ENCODE measurements at regions not wholly inside any gene's neighbourhood (a gene's known extent, or its start where the extent isn't known, plus 50 kb on each side); places are given as distances from the start of the nearest gene placed in this dataset.
A peak's percentile ranks its signal among the peaks of the same experiment; 100 is the strongest.

GRCh38 chr18:11511434-11512095 is 97.8 kb upstream of the SLC35G4 start:
- DNase-seq: no peak

DNA sequence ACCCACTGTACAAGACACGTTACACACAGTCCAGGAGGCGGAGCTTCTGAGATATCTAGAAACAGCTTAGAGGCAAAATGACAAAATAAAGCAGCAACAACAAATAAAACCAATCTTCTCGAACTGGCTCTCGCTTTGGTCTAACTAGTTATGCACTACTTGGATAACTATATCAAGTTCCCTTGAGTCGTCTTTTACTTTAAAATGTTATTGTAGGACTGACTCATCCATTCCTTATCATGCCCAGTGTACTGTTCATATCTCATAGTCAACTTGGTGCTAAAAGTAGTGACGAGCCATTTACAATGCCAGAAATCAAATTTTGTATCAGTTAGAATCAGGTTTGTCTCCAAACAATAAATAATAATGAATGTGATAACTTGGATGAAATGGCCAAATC is 102.5 kb upstream of the SLC35G4 start:
- no peak for DNase-seq

GRCh38 chr18:11505993-11506392 is 103.4 kb upstream of the SLC35G4 start:
- no peak for DNase-seq

GRCh38 chr18:11504962-11505361 is 104.4 kb upstream of the SLC35G4 start:
- DNase-seq: no peak

- DNase-seq: no peak
Measured at GRCh38 chr18:11502368-11502767, 107.0 kb upstream of the SLC35G4 start.

DNA sequence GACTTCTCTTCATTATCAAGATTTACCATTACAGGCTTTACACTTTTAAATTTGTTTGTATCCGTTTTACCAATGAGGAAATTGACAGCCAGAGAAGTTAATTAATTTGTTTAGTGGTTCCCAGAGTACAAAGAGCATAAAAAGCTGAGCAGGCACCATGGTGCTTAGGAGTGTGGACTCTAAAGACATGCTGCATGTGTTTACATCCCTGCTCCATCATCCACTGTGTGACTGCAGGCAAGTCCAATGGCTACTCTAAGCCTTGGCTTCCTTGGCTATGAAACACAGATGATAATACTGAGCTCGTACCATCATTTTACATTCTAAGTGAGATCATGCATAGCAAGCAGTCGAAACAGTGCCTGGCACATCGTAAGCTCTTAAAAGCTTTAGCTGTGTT is 108.0 kb upstream of the SLC35G4 start:
- DNase-seq: no peak

DNA sequence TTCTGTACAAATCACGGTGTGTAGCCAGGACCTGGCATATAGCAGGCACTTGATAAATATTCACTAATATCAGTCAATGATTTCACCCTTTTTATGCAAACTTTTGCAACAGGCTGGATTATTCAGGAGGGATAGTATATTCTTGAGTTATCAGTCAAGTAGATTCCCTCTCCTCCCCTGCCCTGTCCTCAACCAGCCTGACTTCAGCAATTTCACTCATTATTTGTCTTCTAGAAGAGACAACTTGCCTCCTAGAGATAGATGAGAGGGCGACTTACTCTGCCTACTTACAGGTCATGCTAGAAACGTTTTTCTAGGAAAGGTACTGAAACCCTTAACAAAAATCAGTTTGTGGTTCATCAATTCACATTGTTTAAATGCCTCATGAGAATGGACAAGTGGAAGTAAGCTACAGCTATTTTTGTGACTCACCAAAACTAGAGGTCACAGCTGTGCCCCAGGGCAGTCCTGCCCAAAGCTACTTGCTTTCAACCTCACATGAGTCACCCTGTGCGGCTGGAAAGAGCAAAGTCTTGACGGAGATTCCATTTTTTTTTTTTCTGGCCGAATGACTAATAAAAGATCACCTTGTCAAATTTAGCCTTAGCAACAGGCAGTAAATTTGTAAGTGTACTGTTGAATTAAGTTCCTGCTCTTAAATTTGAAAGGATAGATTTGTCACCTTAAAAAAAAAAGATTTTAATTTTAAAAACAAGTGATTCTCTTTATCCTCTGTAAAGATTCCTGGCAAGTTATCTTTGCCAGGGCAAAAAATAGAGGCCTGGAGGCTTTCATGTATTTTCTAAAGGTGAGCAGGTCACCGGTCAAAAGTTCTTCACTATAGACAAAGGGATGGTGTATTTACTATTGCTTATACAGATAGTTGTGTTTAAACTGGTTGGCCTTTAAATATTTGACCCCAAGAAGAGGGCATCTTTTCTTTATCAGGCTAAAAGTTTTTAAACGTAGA is 109.0 kb upstream of the SLC35G4 start:
- no peak for DNase-seq

DNA sequence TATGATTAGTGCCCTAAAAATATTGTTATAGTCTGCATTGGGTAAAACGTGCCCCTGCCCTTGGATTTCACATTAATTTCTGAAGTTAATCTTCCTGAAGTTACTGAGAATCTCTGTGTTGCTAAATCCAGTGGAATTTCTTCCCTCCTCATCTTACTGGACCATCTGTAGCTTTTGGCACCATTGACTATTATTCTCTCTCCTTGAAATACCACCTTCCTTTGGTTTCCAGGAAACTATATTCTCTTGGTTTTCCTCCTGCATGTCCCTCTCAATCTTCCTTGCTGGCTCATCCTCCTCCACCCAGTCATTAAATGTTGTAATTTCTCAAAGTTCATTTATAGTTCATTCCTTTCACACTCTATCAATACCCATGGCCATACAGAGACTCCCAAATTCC is 110.6 kb upstream of the SLC35G4 start:
- DNase-seq: no peak

- DNase-seq: no peak
Measured at GRCh38 chr18:11497585-11497984, 111.8 kb upstream of the SLC35G4 start.

DNA sequence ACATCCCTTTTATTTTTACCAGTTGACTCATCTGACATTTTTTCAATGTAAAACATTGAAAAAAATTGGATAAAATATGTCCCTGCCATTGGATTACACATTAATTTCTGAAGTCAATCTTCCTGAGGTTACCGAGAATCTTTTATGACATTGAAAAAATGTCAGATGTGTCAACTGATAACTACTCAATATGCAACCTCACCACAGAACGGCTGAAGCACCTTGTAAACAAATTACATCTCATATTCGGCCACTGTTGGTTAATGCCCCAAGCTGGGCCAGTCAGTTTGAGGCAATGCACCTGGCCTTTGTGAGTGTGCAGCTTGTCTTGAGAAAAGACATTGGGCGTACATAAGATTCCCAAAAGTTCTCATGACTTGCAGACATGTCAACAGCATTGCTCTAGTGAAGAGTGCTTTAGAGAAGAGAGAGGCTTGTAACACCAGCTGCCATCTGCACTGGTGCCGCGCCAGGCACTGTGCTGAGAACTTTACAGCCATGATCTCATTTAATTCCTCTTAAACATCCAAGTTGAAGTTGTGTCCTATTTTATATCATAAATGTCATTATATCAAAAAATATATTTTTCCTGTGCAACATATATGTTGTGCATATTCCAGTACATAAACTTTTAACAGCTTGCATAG is 112.7 kb upstream of the SLC35G4 start:
- no peak for DNase-seq

GRCh38 chr18:11495441-11495840 is 114.0 kb upstream of the SLC35G4 start:
- DNase-seq: no peak

GRCh38 chr18:11494107-11494506 is 115.3 kb upstream of the SLC35G4 start:
- no peak for DNase-seq

- DNase-seq: peak; percentile 50
Measured at GRCh38 chr18:11489266-11489899, 120.0 kb upstream of the SLC35G4 start.

- no peak for DNase-seq
Measured at GRCh38 chr18:11488175-11488574, 121.2 kb upstream of the SLC35G4 start.

GRCh38 chr18:11487390-11487789 is 122.0 kb upstream of the SLC35G4 start:
- no peak for DNase-seq

DNA sequence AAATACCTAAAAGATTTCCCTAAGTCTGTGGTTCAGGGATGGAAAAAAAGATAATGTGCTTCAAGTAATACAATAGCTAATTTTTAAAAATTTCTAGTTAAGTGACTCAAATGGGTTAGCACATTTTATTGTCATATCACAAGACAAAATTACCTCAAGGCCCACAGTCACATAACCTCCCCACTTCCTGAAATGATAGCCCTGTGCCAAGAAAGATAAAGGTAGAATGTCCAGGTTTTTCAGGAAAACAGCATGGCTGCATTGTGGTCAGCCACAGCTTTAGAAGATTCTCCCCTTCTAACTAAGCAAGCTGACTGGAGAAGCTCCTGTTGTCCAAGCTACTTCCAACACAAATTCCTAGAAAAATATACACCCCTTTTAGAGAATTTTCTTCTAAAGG is 127.1 kb upstream of the SLC35G4 start:
- DNase-seq: no peak

DNA sequence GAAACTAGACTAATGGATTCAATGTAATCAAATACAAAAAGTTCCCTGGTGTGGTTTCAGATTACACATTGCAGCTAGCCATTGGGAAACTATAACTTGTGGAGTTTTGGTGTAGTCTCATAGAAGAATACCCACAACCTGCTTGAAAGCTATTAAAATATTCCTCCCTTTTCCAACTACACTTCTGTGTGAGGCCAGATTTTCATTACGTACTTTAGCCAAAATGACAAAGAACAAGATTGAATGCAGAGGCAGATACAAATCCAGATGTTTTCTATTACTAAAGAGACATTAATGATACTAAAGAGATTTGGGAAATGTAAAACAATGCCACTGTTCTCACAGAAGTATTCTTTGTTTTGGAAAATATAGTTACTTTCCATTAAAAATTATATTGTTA is 128.7 kb upstream of the SLC35G4 start:
- no peak for DNase-seq

DNA sequence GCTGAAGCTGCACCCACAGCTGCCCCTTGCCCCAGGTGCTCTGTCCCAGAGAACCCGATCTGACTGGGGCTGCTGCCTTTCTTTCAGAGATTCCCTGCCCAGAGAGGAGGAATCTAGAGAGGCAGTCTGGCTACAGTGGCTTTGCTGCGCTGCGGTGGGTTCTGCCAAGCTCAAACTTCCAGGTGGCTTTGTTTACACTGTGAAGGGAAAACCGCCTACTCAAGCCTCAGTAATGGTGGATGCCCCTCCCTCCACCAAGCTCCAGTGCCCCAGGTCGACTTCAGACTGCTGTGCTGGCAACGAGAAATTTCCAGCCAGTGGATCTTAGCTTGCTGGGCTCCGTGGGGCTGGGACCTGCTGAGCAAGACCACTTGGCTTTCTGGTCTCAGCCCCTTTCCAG is 130.4 kb upstream of the SLC35G4 start:
- peak; percentile 67 for DNase-seq

DNA sequence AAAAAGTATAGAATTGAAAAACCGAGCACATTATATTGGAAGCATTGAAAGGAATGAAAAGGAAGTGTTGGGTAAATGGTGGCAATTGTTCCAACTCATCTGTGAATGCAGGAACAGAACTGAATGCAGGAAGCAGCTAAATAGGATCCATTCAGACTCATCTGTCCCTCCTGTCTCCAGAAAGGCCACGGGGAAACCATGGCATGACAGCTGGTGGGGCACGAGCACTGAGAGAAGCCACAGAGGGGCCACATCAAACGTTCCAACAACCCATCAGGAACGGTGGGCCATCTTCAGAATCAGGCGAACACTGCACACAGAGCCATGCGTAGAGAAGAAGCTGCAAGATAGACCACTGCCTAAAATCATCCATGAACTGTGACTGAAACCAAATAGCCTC is 138.5 kb upstream of the SLC35G4 start:
- DNase-seq: no peak

GRCh38 chr18:11468617-11469016 is 140.8 kb upstream of the SLC35G4 start:
- DNase-seq: no peak

- DNase-seq: no peak
Measured at GRCh38 chr18:11468120-11468519, 141.3 kb upstream of the SLC35G4 start.

GRCh38 chr18:11467611-11468010 is 141.8 kb upstream of the SLC35G4 start:
- no peak for DNase-seq

GRCh38 chr18:11464129-11464528 is 145.3 kb upstream of the SLC35G4 start:
- DNase-seq: no peak
